ENCODE measurements at regions not wholly inside any gene's neighbourhood (a gene's known extent, or its start where the extent isn't known, plus 50 kb on each side); places are given as distances from the start of the nearest gene placed in this dataset.

GRCh38 chrX:129111081-129111798, 412.1 kb downstream of the SMARCA1 start:
- no peak for TF ChIP-seq CTCF (IDR thresholded peaks at IDR 0.05)
- no peak for TF ChIP-seq EZH2phosphoT487 (IDR thresholded peaks at IDR 0.05)
- no peak for TF ChIP-seq EZH2 (IDR thresholded peaks at IDR 0.05)
